HG03103 (cell line): ENCODE measurements at regions not wholly inside any gene's neighbourhood (a gene's known extent, or its start where the extent isn't known, plus 50 kb on each side); places are given as distances from the start of the nearest gene placed in this dataset.

Source experiments
- ATAC-seq: cut with Tn5 transposase; IDR thresholded peaks from one replicate; pipeline ENCODE4 v1.9.1; 2021; ENCODE audit warnings: low read depth; ENCODE audit not compliant: unreplicated experiment

- ATAC-seq: no peak
Observed at GRCh38 chr1:224504297-224505041, 69.9 kb upstream of the WDR26 start.

GRCh38 chr1:224505454-224506093, 71.0 kb upstream of the WDR26 start:
- ATAC-seq: no peak

- ATAC-seq: no peak
Observed at GRCh38 chr1:224506141-224506814, 71.7 kb upstream of the WDR26 start.

GRCh38 chr1:224507771-224508523, 73.3 kb upstream of the WDR26 start:
- no peak for ATAC-seq

DNA sequence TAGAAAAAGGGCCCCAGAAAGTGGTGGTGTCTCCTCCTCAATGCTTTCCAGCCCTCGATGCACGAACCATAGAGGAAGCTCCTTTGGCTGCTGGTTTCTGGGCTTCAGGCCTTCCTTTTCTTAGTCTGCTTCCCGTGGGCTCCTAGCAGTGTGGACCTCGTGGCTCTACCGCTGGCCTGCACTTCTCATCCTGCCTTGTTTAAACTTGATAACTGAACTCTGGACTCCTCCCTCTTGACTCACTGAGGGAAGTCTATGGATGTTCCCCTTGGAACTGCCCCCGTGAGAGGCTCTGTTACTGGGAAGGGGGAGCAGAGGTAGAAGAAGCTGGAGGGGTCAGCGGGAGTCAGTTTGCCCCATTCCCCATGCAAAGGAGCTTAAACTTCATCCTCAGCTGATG, 75.3 kb upstream of the WDR26 start:
- no peak for ATAC-seq

GRCh38 chr1:224510880-224511645, 76.5 kb upstream of the WDR26 start:
- ATAC-seq: no peak

- ATAC-seq: no peak
Observed at GRCh38 chr1:224512600-224513151, 78.1 kb upstream of the WDR26 start.

- ATAC-seq: no peak
Observed at GRCh38 chr1:224513383-224513782, 78.8 kb upstream of the WDR26 start.

DNA sequence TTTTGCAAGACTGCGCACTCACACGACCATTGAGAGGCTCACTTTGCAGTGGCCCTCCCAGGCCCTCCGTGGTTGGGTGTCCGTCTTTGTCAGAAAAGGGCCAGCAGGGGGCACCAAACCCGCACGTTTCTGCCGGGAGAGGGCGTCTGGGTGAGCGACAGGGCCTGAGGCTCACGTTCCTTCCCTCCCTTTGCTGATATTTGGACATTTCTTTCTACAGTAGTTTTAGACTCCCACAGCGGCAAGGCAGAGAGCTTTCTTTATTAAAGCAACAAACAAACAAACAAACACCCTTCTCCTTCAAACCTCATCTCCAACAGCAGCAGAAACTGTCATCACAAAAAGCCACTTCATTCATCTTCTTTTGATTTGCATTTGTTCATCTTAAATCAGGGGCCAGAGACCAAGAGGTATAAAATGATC, 79.2 kb upstream of the WDR26 start:
- ATAC-seq: peak; percentile 95

GRCh38 chr1:224517171-224517570, 82.6 kb upstream of the WDR26 start:
- ATAC-seq: no peak

GRCh38 chr1:224518528-224518927, 83.9 kb upstream of the WDR26 start:
- no peak for ATAC-seq

- no peak for ATAC-seq
Observed at GRCh38 chr1:224519874-224520273, 85.3 kb upstream of the WDR26 start.

DNA sequence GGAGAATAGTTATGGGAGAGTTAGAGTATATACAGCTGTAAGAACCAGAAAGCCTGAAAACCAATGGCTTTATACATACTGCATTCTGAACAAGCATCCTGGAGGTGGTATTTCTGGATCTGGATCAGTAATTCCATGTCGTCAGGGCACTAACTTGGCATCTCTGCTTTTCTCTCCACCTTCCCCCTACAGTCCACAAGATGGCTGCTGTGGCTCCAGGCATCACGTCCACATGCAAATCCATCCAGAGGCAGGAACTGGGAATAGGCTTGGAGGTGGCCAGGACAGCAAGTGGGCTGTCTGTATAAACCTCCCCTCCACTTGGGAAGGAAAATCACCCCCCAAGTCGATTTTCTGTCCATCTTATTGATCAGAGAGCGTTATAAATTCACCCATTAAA, 86.2 kb upstream of the WDR26 start:
- no peak for ATAC-seq

DNA sequence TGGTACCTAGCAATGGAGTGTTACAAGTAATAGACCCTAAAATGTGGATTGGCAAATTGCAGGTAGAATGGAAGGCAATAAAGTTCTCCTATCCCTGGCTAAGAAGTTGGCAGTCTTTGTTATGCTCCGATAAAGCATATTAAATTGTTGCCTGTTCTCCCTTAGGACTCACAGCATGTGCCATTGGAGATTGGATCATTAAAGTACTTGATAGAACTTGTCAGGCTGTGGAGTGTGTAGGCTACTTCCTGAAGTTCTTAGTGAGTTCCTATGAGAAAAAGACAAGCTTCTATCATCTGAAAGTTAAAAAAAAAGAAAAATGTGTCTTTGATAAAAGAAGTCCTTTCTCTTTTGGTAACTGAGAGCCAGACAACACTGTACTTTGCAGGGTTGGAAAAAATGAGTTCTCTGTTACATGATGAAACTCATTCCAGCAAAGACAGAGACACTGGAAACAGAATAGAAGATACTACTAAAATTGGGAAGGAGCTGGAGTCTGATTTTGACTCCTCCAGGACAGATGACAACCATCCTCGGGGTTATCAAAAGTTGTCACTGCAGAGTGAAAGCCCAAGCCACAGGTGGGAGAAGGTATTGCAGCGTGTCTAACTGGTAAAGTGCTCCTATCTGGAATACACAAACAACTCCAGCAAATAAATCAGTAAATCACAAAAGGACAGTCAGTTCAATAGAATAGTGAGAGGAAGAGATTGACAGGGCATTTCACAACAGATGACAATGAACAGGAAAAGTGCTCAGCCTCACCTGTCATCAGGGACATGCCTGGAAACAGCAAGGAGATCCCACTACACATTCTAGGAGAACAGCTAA, 87.5 kb upstream of the WDR26 start:
- ATAC-seq: no peak

DNA sequence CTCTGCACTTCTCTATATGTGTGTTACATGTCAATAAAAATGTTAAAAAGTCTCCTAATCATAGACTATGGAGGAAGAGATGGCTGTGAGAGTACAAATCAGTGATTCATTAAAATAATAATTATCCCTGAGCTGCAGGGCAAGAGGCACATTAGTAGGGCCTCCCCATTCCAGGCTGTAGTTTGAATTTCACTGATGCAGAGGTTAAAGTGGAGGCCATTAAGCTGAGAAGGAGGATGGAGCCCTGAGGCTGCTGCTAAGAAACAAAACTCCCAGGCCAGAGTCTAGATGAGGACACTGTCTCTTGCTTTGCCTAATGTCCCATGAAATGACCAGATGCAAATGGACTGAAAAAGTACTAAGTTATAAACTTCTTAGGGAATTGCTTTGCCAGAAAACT, 89.1 kb upstream of the WDR26 start:
- ATAC-seq: no peak

DNA sequence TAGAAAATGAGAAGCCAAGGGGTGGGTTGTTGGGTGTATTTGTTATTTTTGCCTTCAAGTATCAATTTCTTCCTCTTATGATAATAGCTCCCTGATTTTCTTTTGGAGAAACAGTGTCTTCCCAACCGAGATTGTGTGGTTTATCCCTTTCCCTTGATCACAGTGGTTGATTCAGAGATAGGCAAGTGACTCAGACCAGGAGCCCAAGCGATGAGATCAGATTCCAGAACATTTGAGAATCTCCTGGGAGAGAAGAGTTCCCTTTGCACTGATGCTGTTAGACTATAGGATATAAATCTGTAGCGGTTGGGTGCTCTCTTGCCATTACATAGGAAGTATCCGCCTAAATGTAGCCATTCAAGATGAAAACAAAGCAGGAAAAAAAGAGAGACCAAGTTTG, 90.1 kb upstream of the WDR26 start:
- ATAC-seq: no peak

DNA sequence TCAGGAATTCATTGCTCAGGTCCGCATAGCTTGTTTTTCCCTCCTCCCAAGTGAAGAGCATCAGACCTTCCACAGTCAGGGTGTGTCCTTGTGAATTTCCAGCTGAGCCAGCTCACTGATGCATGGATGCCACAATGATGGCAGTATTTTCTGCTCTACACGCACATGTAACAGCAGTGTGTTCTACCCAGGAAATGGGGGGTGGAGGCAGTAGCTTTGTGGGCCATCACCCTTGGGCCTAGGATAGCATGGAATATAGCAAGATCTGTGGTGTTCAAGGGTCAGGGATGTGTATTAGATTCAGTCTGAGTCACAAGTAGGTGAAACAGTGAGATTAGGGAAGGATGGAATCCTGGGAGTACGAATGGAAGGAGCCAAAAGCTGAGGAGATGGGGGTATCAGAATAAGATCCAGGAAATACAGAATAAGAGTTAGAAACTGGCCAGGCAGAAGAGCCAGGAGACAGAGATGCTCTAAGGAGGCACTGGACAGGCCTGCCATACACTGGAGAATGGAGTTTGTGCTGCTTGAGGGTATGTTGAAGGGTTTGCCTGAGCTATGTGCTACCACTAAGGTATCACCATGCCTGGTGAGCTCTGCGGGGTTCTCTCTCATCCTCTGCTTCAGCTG, 90.6 kb upstream of the CNIH3 start:
- no peak for ATAC-seq

DNA sequence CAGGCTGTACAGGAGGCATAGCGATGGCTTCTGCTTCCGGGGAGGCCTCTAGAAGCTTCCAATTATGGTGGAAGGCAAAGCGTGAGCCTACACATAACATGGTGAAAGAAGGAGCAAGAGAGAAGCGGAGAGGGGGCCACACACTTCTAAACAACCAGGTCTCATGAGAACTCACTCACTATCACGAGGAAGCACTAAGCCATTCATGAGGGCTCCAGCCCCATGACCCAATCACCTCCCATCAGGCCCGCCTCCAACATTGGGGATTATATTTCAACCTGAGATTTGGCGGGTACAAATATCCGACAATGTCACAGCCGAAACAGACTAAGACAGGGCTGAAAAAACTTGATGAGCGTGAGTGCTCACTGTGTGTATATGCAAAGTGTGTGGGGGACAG, 89.3 kb upstream of the CNIH3 start:
- no peak for ATAC-seq

GRCh38 chr1:224528900-224529299, 87.2 kb upstream of the CNIH3 start:
- ATAC-seq: no peak
